Fibroblast of villous mesenchyme (primary cell): ENCODE measurements at regions not wholly inside any gene's neighbourhood (a gene's known extent, or its start where the extent isn't known, plus 50 kb on each side); places are given as distances from the start of the nearest gene placed in this dataset.

Experiments used
- DNase-seq: peaks from one replicate; pipeline ENCODE4 v3.0.0-alpha.2; 2010; ENCODE audit warnings: low read depth
- H3K4me3 ChIP-seq: 2 replicates; pipeline ENCODE4 v1.5.1; 2011; ENCODE audit warnings: low read depth, mild to moderate bottlenecking, low read length
- CTCF ChIP-seq: IDR thresholded peaks from 2 replicates; pipeline ENCODE4 v1.5.1; 2012; ENCODE audit warnings: low read depth, mild to moderate bottlenecking, low read length; ENCODE audit not compliant: insufficient read depth

- TF ChIP-seq CTCF = no peak
- DNase-seq = no peak
- no peak overlapping the region for H3K4me3 ChIP-seq
Observed at GRCh38 chrX:150239946-150240642, 123.0 kb upstream of the MAMLD1 start.

GRCh38 chrX:150240643-150240970 lies 122.5 kb upstream of the MAMLD1 start:
- no peak overlapping the region for H3K4me3 ChIP-seq
- no peak for TF ChIP-seq CTCF
- no peak for DNase-seq

- DNase-seq = no peak
- no peak overlapping the region for H3K4me3 ChIP-seq
- no peak for TF ChIP-seq CTCF
Observed at GRCh38 chrX:150253959-150254620, 109.0 kb upstream of the MAMLD1 start.

GRCh38 chrX:150254909-150255308 lies 108.2 kb upstream of the MAMLD1 start:
- TF ChIP-seq CTCF = no peak
- DNase-seq = no peak
- no peak overlapping the region for H3K4me3 ChIP-seq

GRCh38 chrX:150255441-150256296 lies 107.4 kb upstream of the MAMLD1 start:
- DNase-seq = no peak
- no peak for TF ChIP-seq CTCF
- H3K4me3 ChIP-seq = no peak overlapping the region

- H3K4me3 ChIP-seq = no peak overlapping the region
- no peak for TF ChIP-seq CTCF
Observed at GRCh38 chrX:150256297-150256650, 106.8 kb upstream of the MAMLD1 start.

More at GRCh38 chrX:150256297-150256650, 106.8 kb upstream of the MAMLD1 start:
- no peak for DNase-seq
